Uterus (tissue), 2 donors: ENCODE measurements at regions not wholly inside any gene's neighbourhood (a gene's known extent, or its start where the extent isn't known, plus 50 kb on each side); places are given as distances from the start of the nearest gene placed in this dataset.

Source experiments
- CTCF ChIP-seq, 4 experiments: fragments of 200-600 bp in 2 of 4; fragments of 450-650 bp in 2 of 4; sonication (generic) in 2 of 4; IDR thresholded peaks; one replicate each; pipeline ENCODE4 v1.5.1; 2016 to 2019; ENCODE audit warnings: antibody characterized with exemption in 4 of 4, mild to moderate bottlenecking in 2 of 4, moderate library complexity in 1 of 4
- POLR2A ChIP-seq, 2 donors: fragments of 450-650 bp; IDR thresholded peaks; one replicate each; pipeline ENCODE4 v1.6.1; 2016; ENCODE audit warnings: antibody characterized with exemption in 2 of 2, mild to moderate bottlenecking in 1 of 2, moderate library complexity in 1 of 2

GRCh38 chr20:57001126-57001767 is 265.2 kb downstream of the BMP7 start:
- TF ChIP-seq CTCF (IDR thresholded peaks at IDR 0.05) = no peak
- no peak for TF ChIP-seq POLR2A (IDR thresholded peaks at IDR 0.05)
